ENCODE measurements at regions not wholly inside any gene's neighbourhood (a gene's known extent, or its start where the extent isn't known, plus 50 kb on each side); places are given as distances from the start of the nearest gene placed in this dataset.

GRCh38 chr12:58481811-58482210, 438.5 kb downstream of the LRIG3 start:
- no peak for TF ChIP-seq REST (IDR thresholded peaks at IDR 0.05; ENCODE audit: insufficient replicate concordance, low read depth)
- TF ChIP-seq POLR2AphosphoS5 (IDR thresholded peaks at IDR 0.05; ENCODE audit: low read depth): no peak
- no peak for TF ChIP-seq SPI1 (IDR thresholded peaks at IDR 0.05; ENCODE audit: borderline replicate concordance, low read depth)
- TF ChIP-seq CTCF (IDR thresholded peaks at IDR 0.05; ENCODE audit: insufficient read depth, low read length): no peak
- TF ChIP-seq GABPA (IDR thresholded peaks at IDR 0.05; ENCODE audit: low read depth): no peak
- DNase-seq (ENCODE audit: low read depth in 1 of 2, low spot score in 1 of 2): no peak
- Histone ChIP-seq H3K27me3 (ENCODE audit: insufficient read depth, poor library complexity, severe bottlenecking) (no peaks in the 10 kb centered on the region), H3K4me3 (replicated peaks; ENCODE audit: insufficient read depth, low read length) (no peak overlapping the region), H3K27ac (replicated peaks) (no peak overlapping the region)

GRCh38 chr12:58487255-58487654, 433.0 kb downstream of the LRIG3 start:
- H3K27me3 ChIP-seq (ENCODE audit: insufficient read depth, poor library complexity, severe bottlenecking): no peaks in the 10 kb centered on the region
- DNase-seq (ENCODE audit: low read depth in 1 of 2, low spot score in 1 of 2): no peak
- H3K4me3 ChIP-seq (replicated peaks; ENCODE audit: insufficient read depth, low read length): no peak overlapping the region
- H3K27ac ChIP-seq (replicated peaks): no peak overlapping the region
- TF ChIP-seq SPI1 (IDR thresholded peaks at IDR 0.05; ENCODE audit: borderline replicate concordance, low read depth): no peak
- no peak for TF ChIP-seq POLR2AphosphoS5 (IDR thresholded peaks at IDR 0.05; ENCODE audit: low read depth)
- no peak for TF ChIP-seq CTCF (IDR thresholded peaks at IDR 0.05; ENCODE audit: insufficient read depth, low read length)
- no peak for TF ChIP-seq GABPA (IDR thresholded peaks at IDR 0.05; ENCODE audit: low read depth)
- TF ChIP-seq REST (IDR thresholded peaks at IDR 0.05; ENCODE audit: insufficient replicate concordance, low read depth): no peak

- DNase-seq (ENCODE audit: low read depth in 1 of 2, low spot score in 1 of 2): no peak
- TF ChIP-seq SPI1 (IDR thresholded peaks at IDR 0.05; ENCODE audit: borderline replicate concordance, low read depth): no peak
- TF ChIP-seq CTCF (IDR thresholded peaks at IDR 0.05; ENCODE audit: insufficient read depth, low read length): no peak
- no peak for TF ChIP-seq POLR2AphosphoS5 (IDR thresholded peaks at IDR 0.05; ENCODE audit: low read depth)
- no peak for TF ChIP-seq GABPA (IDR thresholded peaks at IDR 0.05; ENCODE audit: low read depth)
- TF ChIP-seq REST (IDR thresholded peaks at IDR 0.05; ENCODE audit: insufficient replicate concordance, low read depth): no peak
- Histone ChIP-seq H3K27me3 (ENCODE audit: insufficient read depth, poor library complexity, severe bottlenecking) (no peaks in the 10 kb centered on the region), H3K4me3 (replicated peaks; ENCODE audit: insufficient read depth, low read length) (no peak overlapping the region), H3K27ac (replicated peaks) (no peak overlapping the region)
Observed at GRCh38 chr12:58487678-58488161, 432.6 kb downstream of the LRIG3 start.

Data from HL-60 (cell line).